ENCODE measurements at regions not wholly inside any gene's neighbourhood (a gene's known extent, or its start where the extent isn't known, plus 50 kb on each side); places are given as distances from the start of the nearest gene placed in this dataset.

- Mint-ChIP-seq H3K4me3 (no peak overlapping the region), H3K27me3 (peaks cover 3% of the 10 kb centered on the region), H3K27ac (no peak overlapping the region), H3K4me1 (ENCODE audit: unreplicated experiment) (no peaks in the 10 kb centered on the region), H3K36me3 (no peaks in the 10 kb centered on the region), H3K9me3 (no peaks in the 10 kb centered on the region)
- no peak for DNase-seq (ENCODE audit: extremely low spot score, unreplicated experiment)
- no peak for TF ChIP-seq CTCF (conservative IDR thresholded peaks at IDR 0.05)
Observed at GRCh38 chr4:43282534-43282933, 390.0 kb downstream of the GRXCR1 start.

DNA sequence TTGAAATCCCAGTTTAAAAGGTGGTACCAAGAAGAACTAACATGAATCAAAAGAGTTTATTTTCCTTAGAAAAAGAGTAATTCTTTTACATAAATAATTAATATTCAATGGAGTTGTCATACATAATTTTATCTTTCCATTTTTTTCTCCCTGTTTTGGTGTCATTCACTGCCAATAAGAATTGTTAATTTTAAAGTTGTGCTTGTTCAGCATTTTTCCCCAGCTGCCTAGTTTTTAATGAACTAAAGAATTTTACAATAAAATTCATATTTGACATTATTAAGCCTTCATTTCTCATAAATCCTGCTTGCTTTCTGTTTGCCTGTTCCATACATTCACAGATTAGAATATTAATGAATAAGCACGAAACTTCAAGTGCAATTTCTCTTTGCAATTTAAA lies 393.6 kb downstream of the GRXCR1 start:
- DNase-seq (ENCODE audit: extremely low spot score, unreplicated experiment): no peak
- no peaks in the 10 kb centered on the region for H3K9me3 Mint-ChIP-seq
- TF ChIP-seq CTCF (conservative IDR thresholded peaks at IDR 0.05): no peak
- H3K4me1 Mint-ChIP-seq (ENCODE audit: unreplicated experiment): no peaks in the 10 kb centered on the region
- no peak overlapping the region for H3K4me3 Mint-ChIP-seq
- no peak overlapping the region for H3K27ac Mint-ChIP-seq
- no peaks in the 10 kb centered on the region for H3K27me3 Mint-ChIP-seq
- no peaks in the 10 kb centered on the region for H3K36me3 Mint-ChIP-seq

GRCh38 chr4:43296946-43297528 lies 404.5 kb downstream of the GRXCR1 start:
- Mint-ChIP-seq H3K4me1 (ENCODE audit: unreplicated experiment) (no peaks in the 10 kb centered on the region), H3K9me3 (peaks cover 4% of the 10 kb centered on the region), H3K36me3 (no peaks in the 10 kb centered on the region), H3K27me3 (no peaks in the 10 kb centered on the region), H3K4me3 (no peak overlapping the region), H3K27ac (no peak overlapping the region)
- TF ChIP-seq CTCF (conservative IDR thresholded peaks at IDR 0.05): no peak
- no peak for DNase-seq (ENCODE audit: extremely low spot score, unreplicated experiment)

DNA sequence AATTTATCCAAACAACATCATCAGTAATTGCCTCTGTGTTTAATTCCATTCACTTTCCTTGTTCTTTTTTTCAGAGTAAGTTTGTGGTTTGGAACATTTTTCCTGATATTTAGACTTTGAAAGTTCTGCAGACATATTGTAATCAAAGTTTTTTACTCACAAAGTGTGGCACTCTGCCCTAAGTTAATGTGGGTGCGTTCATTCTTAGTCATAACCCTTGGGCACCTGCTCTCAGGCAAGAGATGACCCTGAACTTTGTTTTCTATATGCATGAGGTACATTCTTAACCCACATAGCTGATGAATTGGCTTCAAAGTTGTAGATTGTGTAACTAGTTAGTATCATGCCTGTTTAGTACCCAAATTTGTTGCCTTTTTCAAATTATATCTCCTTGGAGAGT lies 424.3 kb downstream of the GRXCR1 start:
- Mint-ChIP-seq H3K36me3 (no peaks in the 10 kb centered on the region), H3K27me3 (no peaks in the 10 kb centered on the region), H3K9me3 (no peaks in the 10 kb centered on the region), H3K27ac (no peak overlapping the region), H3K4me3 (no peak overlapping the region), H3K4me1 (ENCODE audit: unreplicated experiment) (no peaks in the 10 kb centered on the region)
- TF ChIP-seq CTCF (conservative IDR thresholded peaks at IDR 0.05): no peak
- DNase-seq (ENCODE audit: extremely low spot score, unreplicated experiment): no peak

GRCh38 chr4:43325220-43325967 lies 432.9 kb downstream of the GRXCR1 start:
- Mint-ChIP-seq H3K9me3 (no peaks in the 10 kb centered on the region), H3K4me1 (ENCODE audit: unreplicated experiment) (no peaks in the 10 kb centered on the region), H3K27me3 (peaks cover 4% of the 10 kb centered on the region), H3K36me3 (no peaks in the 10 kb centered on the region), H3K27ac (no peak overlapping the region), H3K4me3 (no peak overlapping the region)
- no peak for TF ChIP-seq CTCF (conservative IDR thresholded peaks at IDR 0.05)
- no peak for DNase-seq (ENCODE audit: extremely low spot score, unreplicated experiment)
